ENCODE measurements at regions not wholly inside any gene's neighbourhood (a gene's known extent, or its start where the extent isn't known, plus 50 kb on each side); places are given as distances from the start of the nearest gene placed in this dataset.

DNA sequence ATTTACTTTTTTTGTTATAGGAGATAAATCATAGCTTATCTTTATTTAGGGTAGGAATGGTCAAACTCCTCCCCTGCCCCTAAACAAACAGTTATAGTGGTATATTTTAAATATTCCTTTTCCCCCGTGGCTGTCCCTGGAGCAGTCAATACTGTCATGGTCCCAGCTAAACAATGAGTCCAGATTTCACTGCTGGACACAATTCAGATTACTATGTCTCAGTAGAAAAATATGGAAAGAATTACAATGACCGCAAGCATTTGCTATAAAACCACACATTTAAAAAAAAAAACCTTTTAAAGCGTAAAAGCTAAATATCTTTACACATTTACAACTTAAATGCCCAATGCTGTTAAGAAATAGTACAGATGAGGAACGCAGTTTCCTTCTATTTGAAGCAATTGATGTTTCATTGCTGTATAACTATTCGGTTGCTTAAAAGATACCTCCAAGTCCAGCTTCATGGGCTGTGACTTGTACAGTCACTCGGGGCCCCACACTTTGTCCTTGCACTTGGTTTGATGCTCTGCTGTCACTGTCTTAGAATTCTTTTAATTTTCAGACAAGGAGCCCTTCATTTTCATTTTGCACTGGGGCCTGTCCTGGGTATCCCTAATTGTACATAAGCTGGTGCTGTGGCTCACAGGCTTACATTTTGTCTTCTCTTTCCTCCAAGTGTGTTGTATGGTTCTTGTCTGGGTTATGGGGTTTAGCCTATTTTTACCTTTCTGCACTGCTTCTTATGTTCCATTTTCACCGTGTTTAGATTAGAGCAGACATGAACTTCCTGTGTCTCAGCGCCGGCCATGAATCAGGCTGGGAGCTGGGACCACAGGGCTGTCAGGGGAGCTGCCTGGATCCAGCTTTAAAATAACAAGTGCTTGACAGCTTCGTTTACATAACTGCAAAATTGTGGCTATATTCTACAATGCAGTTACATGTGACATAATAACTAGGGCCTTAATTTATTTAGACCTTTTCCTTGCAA, 530.2 kb upstream of the FZD8 start:
- H2BK12ac ChIP-seq (ENCODE audit: low read depth, low read length), result no peak overlapping the region
- no peak overlapping the region for H3K9ac ChIP-seq (replicated peaks in 1 of 4; ENCODE audit: extremely low read depth in 1 of 4, low read depth in 3 of 4, low read length in 3 of 4)
- FAIRE-seq (no peak), DNase-seq (ENCODE audit: low read depth in 1 of 2, low spot score in 2 of 2) (no peak)
- no peaks in the 10 kb centered on the region for H3K27me3 ChIP-seq (replicated peaks in 1 of 4; ENCODE audit: control insufficient read depth in 3 of 4, extremely low read depth in 1 of 4, insufficient read depth in 3 of 4, low read length in 3 of 4)
- H3K18ac ChIP-seq (ENCODE audit: extremely low read depth, low read length), result no peak overlapping the region
- no peak overlapping the region for H4K8ac ChIP-seq (ENCODE audit: extremely low read depth, insufficient read depth, low read length)
- H4K91ac ChIP-seq (replicated peaks; ENCODE audit: insufficient read length, low read length), result no peak overlapping the region
- H4K5ac ChIP-seq (ENCODE audit: insufficient read length, low read depth, low read length), result no peak overlapping the region
- H3K79me2 ChIP-seq (ENCODE audit: control insufficient read depth in 1 of 2, insufficient read depth in 2 of 2, low read length in 2 of 2), result no peaks in the 10 kb centered on the region
- no peak overlapping the region for H3K56ac ChIP-seq (replicated peaks; ENCODE audit: insufficient read length, low read depth, low read length)
- no peak overlapping the region for H2BK5ac ChIP-seq (ENCODE audit: low read depth, low read length)
- H3K27ac ChIP-seq (ENCODE audit: low read depth, low read length), result no peak overlapping the region
- H2BK120ac ChIP-seq (replicated peaks; ENCODE audit: low read depth, low read length), result no peak overlapping the region
- H2AFZ ChIP-seq (ENCODE audit: low read length), result no peak overlapping the region
- H3K79me1 ChIP-seq (ENCODE audit: low read depth, low read length), result no peaks in the 10 kb centered on the region
- POLR2A ChIA-PET (ENCODE audit: partially characterized antibody), result interaction anchor here (0.6 kb wide), 1 partner anchor 11 kb away, joined by 3 read pairs; no protein-coding TSS in a partner anchor
- H2AK5ac ChIP-seq (ENCODE audit: low read depth, low read length), result no peak overlapping the region
- H3K4me2 ChIP-seq (ENCODE audit: insufficient read depth in 1 of 2, low read depth in 2 of 2, low read length in 2 of 2), result no peak overlapping the region
- H4K20me1 ChIP-seq (replicated peaks in 1 of 2; ENCODE audit: control insufficient read depth in 1 of 2, insufficient read depth in 2 of 2, low read length in 2 of 2), result no peaks in the 10 kb centered on the region
- H3K23me2 ChIP-seq (ENCODE audit: low read depth, low read length), result no peaks in the 10 kb centered on the region
- H3K4me1 ChIP-seq (replicated peaks in 1 of 4; ENCODE audit: control insufficient read depth in 3 of 4, insufficient read depth in 4 of 4, low read length in 3 of 4), result peaks cover 0 to 8% (median 7%) of the 10 kb centered on the region in 4 experiments; a peak in 3 of 7 replicates
- H2BK20ac ChIP-seq (ENCODE audit: low read length), result 0 out of 2 replicates have a peak overlapping the region, but pooled peaks have one; percentile 15
- no peak overlapping the region for H3K23ac ChIP-seq (ENCODE audit: insufficient read length)
- no peak overlapping the region for H3K14ac ChIP-seq (ENCODE audit: insufficient read length)
- H2BK15ac ChIP-seq (ENCODE audit: low read length), result no peak overlapping the region
- no peak overlapping the region for H3K4me3 ChIP-seq (ENCODE audit: extremely low read depth in 1 of 4, insufficient read depth in 2 of 4, low read depth in 3 of 4, low read length in 4 of 4)
- no peak overlapping the region for H3K4ac ChIP-seq (replicated peaks; ENCODE audit: insufficient read length, low read depth, low read length)
- TF ChIP-seq RFX5 (IDR thresholded peaks at IDR 0.05; ENCODE audit: borderline replicate concordance, low read depth, low read length), result no peak
- no peak for TF ChIP-seq TAF7 (optimal IDR thresholded peaks at IDR 0.05; ENCODE audit: borderline replicate concordance, low read depth, low read length)
- TF ChIP-seq, protein P1, sequence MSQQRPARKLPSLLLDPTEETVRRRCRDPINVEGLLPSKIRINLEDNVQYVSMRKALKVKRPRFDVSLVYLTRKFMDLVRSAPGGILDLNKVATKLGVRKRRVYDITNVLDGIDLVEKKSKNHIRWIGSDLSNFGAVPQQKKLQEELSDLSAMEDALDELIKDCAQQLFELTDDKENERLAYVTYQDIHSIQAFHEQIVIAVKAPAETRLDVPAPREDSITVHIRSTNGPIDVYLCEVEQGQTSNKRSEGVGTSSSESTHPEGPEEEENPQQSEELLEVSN (IDR thresholded peaks at IDR 0.05), result no peak
- no peak for TF ChIP-seq TBP (IDR thresholded peaks at IDR 0.05; ENCODE audit: low read depth, low read length)
- no peak for TF ChIP-seq PHF8 (conservative IDR thresholded peaks at IDR 0.05; ENCODE audit: low read depth, low read length)
- no peak for TF ChIP-seq HDAC2 (IDR thresholded peaks at IDR 0.05; ENCODE audit: borderline replicate concordance in 1 of 2, low read depth in 2 of 2, low read length in 2 of 2)
- no peak for TF ChIP-seq YY1 (IDR thresholded peaks at IDR 0.05; ENCODE audit: low read depth, low read length)
- TF ChIP-seq, protein P2, sequence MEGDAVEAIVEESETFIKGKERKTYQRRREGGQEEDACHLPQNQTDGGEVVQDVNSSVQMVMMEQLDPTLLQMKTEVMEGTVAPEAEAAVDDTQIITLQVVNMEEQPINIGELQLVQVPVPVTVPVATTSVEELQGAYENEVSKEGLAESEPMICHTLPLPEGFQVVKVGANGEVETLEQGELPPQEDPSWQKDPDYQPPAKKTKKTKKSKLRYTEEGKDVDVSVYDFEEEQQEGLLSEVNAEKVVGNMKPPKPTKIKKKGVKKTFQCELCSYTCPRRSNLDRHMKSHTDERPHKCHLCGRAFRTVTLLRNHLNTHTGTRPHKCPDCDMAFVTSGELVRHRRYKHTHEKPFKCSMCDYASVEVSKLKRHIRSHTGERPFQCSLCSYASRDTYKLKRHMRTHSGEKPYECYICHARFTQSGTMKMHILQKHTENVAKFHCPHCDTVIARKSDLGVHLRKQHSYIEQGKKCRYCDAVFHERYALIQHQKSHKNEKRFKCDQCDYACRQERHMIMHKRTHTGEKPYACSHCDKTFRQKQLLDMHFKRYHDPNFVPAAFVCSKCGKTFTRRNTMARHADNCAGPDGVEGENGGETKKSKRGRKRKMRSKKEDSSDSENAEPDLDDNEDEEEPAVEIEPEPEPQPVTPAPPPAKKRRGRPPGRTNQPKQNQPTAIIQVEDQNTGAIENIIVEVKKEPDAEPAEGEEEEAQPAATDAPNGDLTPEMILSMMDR (IDR thresholded peaks at IDR 0.05; ENCODE audit: control extremely low read depth in 1 of 3, insufficient read depth in 1 of 3, low read depth in 1 of 3, low read length in 3 of 3), result no peak
- H3K9me3 ChIP-seq (ENCODE audit: insufficient read depth in 2 of 2, low read depth in 1 of 2, low read length in 1 of 2), result no peaks in the 10 kb centered on the region
- no peaks in the 10 kb centered on the region for H3K36me3 ChIP-seq (ENCODE audit: control insufficient read depth in 2 of 4, insufficient read depth in 4 of 4, low read length in 3 of 4)
- 77% methylated on average over 10 of the region's 10 CpGs; no CpG with 5 or more reads in 1 of the 2 experiments for WGBS, 2 experiments (ENCODE audit: extremely low coverage in 1 of 2, insufficient coverage in 1 of 2, insufficient read length in 1 of 2, insufficient replicate concordance in 2 of 2, low coverage in 1 of 2, low lambda C conversion rate in 2 of 2, missing lambda C conversion rate in 1 of 2)
- CTCF ChIA-PET (ENCODE audit: partially characterized antibody), result interaction anchor here (1.4 kb wide), 1 partner anchor 42 kb away, joined by 3 read pairs; no protein-coding TSS in a partner anchor
